ENCODE measurements at regions not wholly inside any gene's neighbourhood (a gene's known extent, or its start where the extent isn't known, plus 50 kb on each side); places are given as distances from the start of the nearest gene placed in this dataset.

DNA sequence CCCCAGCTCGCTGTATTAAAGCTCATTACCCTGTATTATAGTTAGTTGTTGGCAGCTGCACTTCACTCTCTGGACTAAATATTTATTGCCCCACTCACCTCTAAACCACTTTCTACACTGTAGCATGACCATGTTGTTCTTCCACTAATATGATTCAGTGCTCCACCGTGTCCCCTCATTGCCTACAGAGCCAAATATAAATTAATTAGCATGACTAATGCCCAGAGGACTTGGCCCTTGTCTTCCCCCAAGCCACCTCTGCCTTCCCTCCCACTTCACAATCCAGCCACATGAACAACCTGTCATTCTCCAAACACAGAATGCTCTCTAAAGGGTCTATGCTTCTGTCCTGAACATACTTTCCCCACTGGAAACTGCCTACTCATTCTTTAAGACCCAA, 276.5 kb downstream of the PLPP3 start:
- FAIRE-seq (no peak), DNase-seq (ENCODE audit: low read depth, low spot score) (no peak), ATAC-seq (no peak)
- in situ Hi-C loops (cut with MboI) (no loop called here), intact Hi-C loops (cut with micrococcal nuclease; ENCODE audit: unreplicated experiment) (no loop called here)
- WGBS (ENCODE audit: insufficient coverage, insufficient replicate concordance, low lambda C conversion rate, missing lambda C conversion rate) = 0% methylated on average over 2 of the region's 2 CpGs
- no peaks in the 10 kb centered on the region for H4K20me1 ChIP-seq (ENCODE audit: control insufficient read depth, insufficient read depth)
- peaks cover 0 to 2% of the 10 kb centered on the region in 2 experiments; a peak in 2 of 4 replicates for H3K27me3 ChIP-seq (replicated peaks in 1 of 2; ENCODE audit: control insufficient read depth in 2 of 2, insufficient read depth in 2 of 2, low read length in 1 of 2)
- BruUV-seq (replicated peaks) = no TSS peak
- H3K9ac ChIP-seq (ENCODE audit: control insufficient read depth, insufficient read depth, low read length) = no peak overlapping the region
- H3K9me3 ChIP-seq (replicated peaks; ENCODE audit: control insufficient read depth, insufficient read depth, low read length) = no peaks in the 10 kb centered on the region
- CTCF ChIA-PET = interaction anchor here (1.3 kb wide), 1 partner anchor 8 kb away, joined by 4 read pairs; no protein-coding TSS in a partner anchor
- no peak overlapping the region for H3K27ac ChIP-seq (ENCODE audit: control insufficient read depth, insufficient read depth)
- H2AFZ ChIP-seq (ENCODE audit: control insufficient read depth, low read depth, low read length) = no peak overlapping the region
- H3K79me2 ChIP-seq (ENCODE audit: control insufficient read depth, insufficient read depth, low read length) = no peaks in the 10 kb centered on the region
- RAD21 ChIA-PET (ENCODE audit: unreplicated experiment) = no interaction called here
- no peak overlapping the region for H3K4me3 ChIP-seq
- H3K4me2 ChIP-seq (ENCODE audit: control insufficient read depth, insufficient read depth) = no peak overlapping the region
- no peaks in the 10 kb centered on the region for H3K4me1 ChIP-seq (ENCODE audit: control insufficient read depth, insufficient read depth, low read length)
- POLR2A ChIA-PET = interaction anchor here (0.6 to 1.3 kb wide), 3 partner anchors 10 to 31 kb away, joined by 3 read pairs; no protein-coding TSS in a partner anchor
- SMC1A ChIA-PET (ENCODE audit: uncharacterized antibody, unreplicated experiment) = interaction anchor here (0.5 to 3.2 kb wide), 6 partner anchors 9 to 378 kb away, joined by 3 to 8 read pairs (median 3); no protein-coding TSS in a partner anchor
- H3K36me3 ChIP-seq (ENCODE audit: control insufficient read depth in 2 of 2, insufficient read depth in 2 of 2, low read length in 1 of 2) = no peaks in the 10 kb centered on the region
- TF ChIP-seq TAF1 (IDR thresholded peaks at IDR 0.05; ENCODE audit: borderline replicate concordance, low read depth, low read length) (no peak), SMAD5 (IDR thresholded peaks at IDR 0.05; ENCODE audit: low read depth) (no peak), IRF5 (IDR thresholded peaks at IDR 0.05; ENCODE audit: borderline replicate concordance) (no peak), SUPT20H (IDR thresholded peaks at IDR 0.05; ENCODE audit: borderline replicate concordance, control insufficient read depth, low read depth, low read length) (no peak), IKZF1 (conservative IDR thresholded peaks at IDR 0.05) (no peak), ZNF274 (IDR thresholded peaks at IDR 0.05; ENCODE audit: insufficient read depth, insufficient read length) (no peak), NBN (IDR thresholded peaks at IDR 0.05) (no peak), SMARCA5 (IDR thresholded peaks at IDR 0.05) (no peak), ZBTB11 (CRISPR knock-in tag; IDR thresholded peaks at IDR 0.05) (no peak), POLR2A (IDR thresholded peaks at IDR 0.05; ENCODE audit: low read depth, low read length) (no peak), STAT1 (conservative IDR thresholded peaks at IDR 0.05) (no peak)
- TF ChIP-seq, protein P1, sequence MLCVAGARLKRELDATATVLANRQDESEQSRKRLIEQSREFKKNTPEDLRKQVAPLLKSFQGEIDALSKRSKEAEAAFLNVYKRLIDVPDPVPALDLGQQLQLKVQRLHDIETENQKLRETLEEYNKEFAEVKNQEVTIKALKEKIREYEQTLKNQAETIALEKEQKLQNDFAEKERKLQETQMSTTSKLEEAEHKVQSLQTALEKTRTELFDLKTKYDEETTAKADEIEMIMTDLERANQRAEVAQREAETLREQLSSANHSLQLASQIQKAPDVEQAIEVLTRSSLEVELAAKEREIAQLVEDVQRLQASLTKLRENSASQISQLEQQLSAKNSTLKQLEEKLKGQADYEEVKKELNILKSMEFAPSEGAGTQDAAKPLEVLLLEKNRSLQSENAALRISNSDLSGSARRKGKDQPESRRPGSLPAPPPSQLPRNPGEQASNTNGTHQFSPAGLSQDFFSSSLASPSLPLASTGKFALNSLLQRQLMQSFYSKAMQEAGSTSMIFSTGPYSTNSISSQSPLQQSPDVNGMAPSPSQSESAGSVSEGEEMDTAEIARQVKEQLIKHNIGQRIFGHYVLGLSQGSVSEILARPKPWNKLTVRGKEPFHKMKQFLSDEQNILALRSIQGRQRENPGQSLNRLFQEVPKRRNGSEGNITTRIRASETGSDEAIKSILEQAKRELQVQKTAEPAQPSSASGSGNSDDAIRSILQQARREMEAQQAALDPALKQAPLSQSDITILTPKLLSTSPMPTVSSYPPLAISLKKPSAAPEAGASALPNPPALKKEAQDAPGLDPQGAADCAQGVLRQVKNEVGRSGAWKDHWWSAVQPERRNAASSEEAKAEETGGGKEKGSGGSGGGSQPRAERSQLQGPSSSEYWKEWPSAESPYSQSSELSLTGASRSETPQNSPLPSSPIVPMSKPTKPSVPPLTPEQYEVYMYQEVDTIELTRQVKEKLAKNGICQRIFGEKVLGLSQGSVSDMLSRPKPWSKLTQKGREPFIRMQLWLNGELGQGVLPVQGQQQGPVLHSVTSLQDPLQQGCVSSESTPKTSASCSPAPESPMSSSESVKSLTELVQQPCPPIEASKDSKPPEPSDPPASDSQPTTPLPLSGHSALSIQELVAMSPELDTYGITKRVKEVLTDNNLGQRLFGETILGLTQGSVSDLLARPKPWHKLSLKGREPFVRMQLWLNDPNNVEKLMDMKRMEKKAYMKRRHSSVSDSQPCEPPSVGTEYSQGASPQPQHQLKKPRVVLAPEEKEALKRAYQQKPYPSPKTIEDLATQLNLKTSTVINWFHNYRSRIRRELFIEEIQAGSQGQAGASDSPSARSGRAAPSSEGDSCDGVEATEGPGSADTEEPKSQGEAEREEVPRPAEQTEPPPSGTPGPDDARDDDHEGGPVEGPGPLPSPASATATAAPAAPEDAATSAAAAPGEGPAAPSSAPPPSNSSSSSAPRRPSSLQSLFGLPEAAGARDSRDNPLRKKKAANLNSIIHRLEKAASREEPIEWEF (IDR thresholded peaks at IDR 0.05; ENCODE audit: insufficient replicate concordance, low read depth, low read length) = no peak
- TF ChIP-seq, protein P2, sequence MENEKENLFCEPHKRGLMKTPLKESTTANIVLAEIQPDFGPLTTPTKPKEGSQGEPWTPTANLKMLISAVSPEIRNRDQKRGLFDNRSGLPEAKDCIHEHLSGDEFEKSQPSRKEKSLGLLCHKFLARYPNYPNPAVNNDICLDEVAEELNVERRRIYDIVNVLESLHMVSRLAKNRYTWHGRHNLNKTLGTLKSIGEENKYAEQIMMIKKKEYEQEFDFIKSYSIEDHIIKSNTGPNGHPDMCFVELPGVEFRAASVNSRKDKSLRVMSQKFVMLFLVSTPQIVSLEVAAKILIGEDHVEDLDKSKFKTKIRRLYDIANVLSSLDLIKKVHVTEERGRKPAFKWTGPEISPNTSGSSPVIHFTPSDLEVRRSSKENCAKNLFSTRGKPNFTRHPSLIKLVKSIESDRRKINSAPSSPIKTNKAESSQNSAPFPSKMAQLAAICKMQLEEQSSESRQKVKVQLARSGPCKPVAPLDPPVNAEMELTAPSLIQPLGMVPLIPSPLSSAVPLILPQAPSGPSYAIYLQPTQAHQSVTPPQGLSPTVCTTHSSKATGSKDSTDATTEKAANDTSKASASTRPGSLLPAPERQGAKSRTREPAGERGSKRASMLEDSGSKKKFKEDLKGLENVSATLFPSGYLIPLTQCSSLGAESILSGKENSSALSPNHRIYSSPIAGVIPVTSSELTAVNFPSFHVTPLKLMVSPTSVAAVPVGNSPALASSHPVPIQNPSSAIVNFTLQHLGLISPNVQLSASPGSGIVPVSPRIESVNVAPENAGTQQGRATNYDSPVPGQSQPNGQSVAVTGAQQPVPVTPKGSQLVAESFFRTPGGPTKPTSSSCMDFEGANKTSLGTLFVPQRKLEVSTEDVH (IDR thresholded peaks at IDR 0.05; ENCODE audit: low read depth, partially characterized antibody) = no peak
